H9 (cell line): ENCODE measurements at regions not wholly inside any gene's neighbourhood (a gene's known extent, or its start where the extent isn't known, plus 50 kb on each side); places are given as distances from the start of the nearest gene placed in this dataset.

Source experiments
- DNase-seq: peaks from one replicate; pipeline ENCODE4 v3.0.0-alpha.2; 2017
- H2AFZ ChIP-seq: one replicate; pipeline ENCODE4 v1.6.1; 2013; ENCODE audit warnings: mild to moderate bottlenecking, low read length, control low read depth, moderate library complexity
- H2AK5ac ChIP-seq: 2 replicates; pipeline ENCODE4 v1.6.1; 2013; ENCODE audit warnings: low read length, control low read depth, mixed read lengths; ENCODE audit not compliant: insufficient read length
- H2BK120ac ChIP-seq: one replicate; pipeline ENCODE4 v1.6.1; 2013; ENCODE audit warnings: low read depth, mild to moderate bottlenecking, low read length, control low read depth, inconsistent platforms; ENCODE audit not compliant: poor library complexity, severe bottlenecking
- H2BK12ac ChIP-seq: 2 replicates; pipeline ENCODE4 v1.6.1; 2013; ENCODE audit warnings: low read length, control low read depth, mixed read lengths, low read depth; ENCODE audit not compliant: insufficient read length
- H2BK15ac ChIP-seq: 2 replicates; pipeline ENCODE4 v1.6.1; 2013; ENCODE audit warnings: low read depth, low read length, control low read depth
- H2BK20ac ChIP-seq: one replicate; pipeline ENCODE4 v1.6.1; 2013; ENCODE audit warnings: low read depth, mild to moderate bottlenecking, low read length, control low read depth, inconsistent platforms; ENCODE audit not compliant: poor library complexity, severe bottlenecking
- H2BK5ac ChIP-seq: 2 replicates; pipeline ENCODE4 v1.6.1; 2013; ENCODE audit warnings: low read length, control low read depth, mixed read lengths; ENCODE audit not compliant: insufficient read length
- H3K14ac ChIP-seq: 2 replicates; pipeline ENCODE4 v1.6.1; 2013; ENCODE audit warnings: low read length, control low read depth; ENCODE audit not compliant: insufficient read depth
- H3K18ac ChIP-seq: 2 replicates; pipeline ENCODE4 v1.6.1; 2013; ENCODE audit warnings: low read depth, mild to moderate bottlenecking, mixed read lengths, low read length, control low read depth; ENCODE audit not compliant: insufficient read length
- H3K23ac ChIP-seq: 2 replicates; pipeline ENCODE4 v1.6.1; 2013; ENCODE audit warnings: low read length, control low read depth, mixed read lengths, low read depth; ENCODE audit not compliant: insufficient read length
- H3K23me2 ChIP-seq: 2 replicates; pipeline ENCODE4 v1.6.1; 2013; ENCODE audit warnings: low read depth, mild to moderate bottlenecking, mixed read lengths, low read length, control low read depth; ENCODE audit not compliant: insufficient read length, poor library complexity, severe bottlenecking
- H3K27ac ChIP-seq: 2 replicates; pipeline ENCODE4 v1.5.1; 2013; ENCODE audit warnings: low read length, control low read depth, mixed read lengths, low read depth; ENCODE audit not compliant: insufficient read length
- H3K27me3 ChIP-seq: 2 replicates; pipeline ENCODE4 v1.6.1; 2013; ENCODE audit warnings: low read length, control low read depth, inconsistent platforms; ENCODE audit not compliant: insufficient read depth
- H3K4ac ChIP-seq: 2 replicates; pipeline ENCODE4 v1.6.1; 2013; ENCODE audit warnings: low read depth, mild to moderate bottlenecking, control low read depth, inconsistent platforms, low read length, moderate library complexity
- H3K4me1 ChIP-seq: 2 replicates; pipeline ENCODE4 v1.6.1; 2013; ENCODE audit warnings: low read length, control low read depth, inconsistent platforms; ENCODE audit not compliant: insufficient read depth
- H3K4me2 ChIP-seq: 2 replicates; pipeline ENCODE4 v1.6.1; 2013; ENCODE audit warnings: low read length, control low read depth, mixed read lengths; ENCODE audit not compliant: insufficient read length, insufficient read depth
- H3K56ac ChIP-seq: 2 replicates; pipeline ENCODE4 v1.6.1; 2013; ENCODE audit warnings: low read depth, mild to moderate bottlenecking, mixed read lengths, low read length, control low read depth; ENCODE audit not compliant: insufficient read length
- H3K79me1 ChIP-seq: 2 replicates; pipeline ENCODE4 v1.6.1; 2013; ENCODE audit warnings: low read depth, mild to moderate bottlenecking, moderate library complexity, low read length, control low read depth, inconsistent platforms; ENCODE audit not compliant: insufficient read depth, poor library complexity, severe bottlenecking
- H3K79me2 ChIP-seq: 2 replicates; pipeline ENCODE4 v1.6.1; 2013; ENCODE audit warnings: low read length, control low read depth, inconsistent platforms; ENCODE audit not compliant: insufficient read depth
- H3K9ac ChIP-seq: 2 replicates; pipeline ENCODE4 v1.6.1; 2013; ENCODE audit warnings: low read length, control low read depth, mixed read lengths; ENCODE audit not compliant: insufficient read length; ENCODE audit errors: extremely low read depth
- H3K9me3 ChIP-seq: one replicate; pipeline ENCODE4 v1.6.1; 2013; ENCODE audit warnings: low read depth, low read length, inconsistent platforms; ENCODE audit not compliant: control insufficient read depth
- H3T11ph ChIP-seq: one replicate; pipeline ENCODE4 v1.6.1; 2013; ENCODE audit warnings: mild to moderate bottlenecking, low read length, control low read depth, inconsistent platforms
- H4K20me1 ChIP-seq: one replicate; pipeline ENCODE4 v1.6.1; 2013; ENCODE audit not compliant: control insufficient read depth, insufficient read length, insufficient read depth
- H4K5ac ChIP-seq: 2 replicates; pipeline ENCODE4 v1.6.1; 2013; ENCODE audit warnings: low read depth, mild to moderate bottlenecking, mixed read lengths, low read length, control low read depth; ENCODE audit not compliant: insufficient read length
- H4K8ac ChIP-seq: replicated peaks from 2 replicates; pipeline ENCODE4 v1.6.1; 2013; ENCODE audit warnings: low read length, control low read depth, mixed read lengths, low read depth; ENCODE audit not compliant: insufficient read length
- H4K91ac ChIP-seq: 2 replicates; pipeline ENCODE4 v1.6.1; 2013; ENCODE audit warnings: low read depth, mild to moderate bottlenecking, moderate library complexity, mixed read lengths, low read length, control low read depth; ENCODE audit not compliant: insufficient read length
- H3K27ac Mint-ChIP-seq, 3 experiments: 2 replicates in 2 of 3; 3 replicates in 1 of 3; pipeline ENCODE4 v1.8.0; 2020 to 2021; ENCODE audit warnings: mixed read lengths in 3 of 3, mild to moderate bottlenecking in 1 of 3, moderate library complexity in 1 of 3
- H3K27me3 Mint-ChIP-seq: 2 replicates; pipeline ENCODE4 v1.8.0; 2021; ENCODE audit warnings: low read depth, mild to moderate bottlenecking, moderate library complexity, mixed read lengths
- H3K36me3 Mint-ChIP-seq, 3 experiments: 2 replicates in 2 of 3; 3 replicates in 1 of 3; pipeline ENCODE4 v1.8.0; 2020 to 2021; ENCODE audit warnings: low read depth in 3 of 3, mixed read lengths in 3 of 3; ENCODE audit not compliant: insufficient read depth in 1 of 3
- H3K4me1 Mint-ChIP-seq, 2 experiments: 2 replicates each; pipeline ENCODE4 v1.8.0; 2020; ENCODE audit warnings: mixed read lengths in 2 of 2
- H3K4me3 Mint-ChIP-seq, 2 experiments: 2 replicates in 1 of 2; 3 replicates in 1 of 2; pipeline ENCODE4 v1.8.0; 2020 to 2021; ENCODE audit warnings: mild to moderate bottlenecking in 2 of 2, mixed read lengths in 2 of 2, moderate library complexity in 1 of 2
- H3K9me3 Mint-ChIP-seq, 2 experiments: 2 replicates in 1 of 2; 3 replicates in 1 of 2; pipeline ENCODE4 v1.8.0; 2020; ENCODE audit warnings: mild to moderate bottlenecking in 2 of 2, mixed read lengths in 2 of 2, moderate library complexity in 1 of 2
- TF ChIP-seq, protein P1 (sequence below): fragments of 200-600 bp; sonication (generic); conservative IDR thresholded peaks from 3 replicates; pipeline ENCODE4 v1.8.0; 2021; ENCODE audit warnings: antibody characterized with exemption, mild to moderate bottlenecking

DNA sequence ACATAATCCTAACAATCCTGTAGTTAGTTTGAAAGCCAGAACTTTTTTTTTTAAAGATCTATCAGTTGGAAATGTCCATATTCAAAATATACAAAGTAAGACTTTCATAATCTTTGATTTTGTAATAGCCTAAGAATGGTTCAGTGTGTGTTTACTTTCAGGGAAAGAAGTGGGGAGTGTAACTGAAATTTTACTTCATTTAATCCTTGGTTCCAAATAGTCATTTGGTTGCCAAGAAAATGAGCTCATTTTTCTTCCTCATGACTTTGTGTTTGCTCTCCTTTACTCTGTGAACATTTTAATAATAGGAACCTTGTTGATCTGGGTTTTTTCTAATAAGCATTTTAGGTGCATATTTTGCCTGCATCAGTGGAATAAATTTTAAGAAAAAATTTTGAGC, 278.8 kb downstream of the SLITRK6 start:
- Histone ChIP-seq H3K9me3 (no peaks in the 10 kb centered on the region), H4K20me1 (no peaks in the 10 kb centered on the region), H3K4me1 (no peaks in the 10 kb centered on the region), H2BK15ac (no peak overlapping the region), H2AFZ (no peak overlapping the region), H3K79me1 (no peaks in the 10 kb centered on the region), H2BK120ac (no peak overlapping the region), H2BK20ac (no peak overlapping the region), H3K79me2 (no peaks in the 10 kb centered on the region), H4K8ac (no peak overlapping the region), H2AK5ac (no peak overlapping the region), H4K5ac (no peak overlapping the region), H3K4ac (no peak overlapping the region), H3K18ac (no peak overlapping the region), H3K27me3 (no peaks in the 10 kb centered on the region), H3K14ac (no peak overlapping the region), H3K27ac (no peak overlapping the region), H4K91ac (no peak overlapping the region), H3K4me2 (no peak overlapping the region), H2BK5ac (no peak overlapping the region), H3K23ac (no peak overlapping the region), H3T11ph (no peak overlapping the region), H3K56ac (no peak overlapping the region), H3K23me2 (no peaks in the 10 kb centered on the region), H3K9ac (no peak overlapping the region), H2BK12ac (no peak overlapping the region)
- H3K36me3 Mint-ChIP-seq = peaks cover 0 to 3% (median 0%) of the 10 kb centered on the region in 3 experiments; a peak in 1 of 7 replicates
- no peaks in the 10 kb centered on the region for H3K27me3 Mint-ChIP-seq
- H3K9me3 Mint-ChIP-seq = peaks cover 3 to 6% of the 10 kb centered on the region in 2 experiments; a peak in 3 of 5 replicates
- no peaks in the 10 kb centered on the region for H3K4me1 Mint-ChIP-seq
- no peak for DNase-seq
- TF ChIP-seq, protein P1, sequence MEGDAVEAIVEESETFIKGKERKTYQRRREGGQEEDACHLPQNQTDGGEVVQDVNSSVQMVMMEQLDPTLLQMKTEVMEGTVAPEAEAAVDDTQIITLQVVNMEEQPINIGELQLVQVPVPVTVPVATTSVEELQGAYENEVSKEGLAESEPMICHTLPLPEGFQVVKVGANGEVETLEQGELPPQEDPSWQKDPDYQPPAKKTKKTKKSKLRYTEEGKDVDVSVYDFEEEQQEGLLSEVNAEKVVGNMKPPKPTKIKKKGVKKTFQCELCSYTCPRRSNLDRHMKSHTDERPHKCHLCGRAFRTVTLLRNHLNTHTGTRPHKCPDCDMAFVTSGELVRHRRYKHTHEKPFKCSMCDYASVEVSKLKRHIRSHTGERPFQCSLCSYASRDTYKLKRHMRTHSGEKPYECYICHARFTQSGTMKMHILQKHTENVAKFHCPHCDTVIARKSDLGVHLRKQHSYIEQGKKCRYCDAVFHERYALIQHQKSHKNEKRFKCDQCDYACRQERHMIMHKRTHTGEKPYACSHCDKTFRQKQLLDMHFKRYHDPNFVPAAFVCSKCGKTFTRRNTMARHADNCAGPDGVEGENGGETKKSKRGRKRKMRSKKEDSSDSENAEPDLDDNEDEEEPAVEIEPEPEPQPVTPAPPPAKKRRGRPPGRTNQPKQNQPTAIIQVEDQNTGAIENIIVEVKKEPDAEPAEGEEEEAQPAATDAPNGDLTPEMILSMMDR = no peak
- H3K4me3 Mint-ChIP-seq = no peak overlapping the region
- H3K27ac Mint-ChIP-seq = no peak overlapping the region
